ENCODE measurements at regions not wholly inside any gene's neighbourhood (a gene's known extent, or its start where the extent isn't known, plus 50 kb on each side); places are given as distances from the start of the nearest gene placed in this dataset.

DNA sequence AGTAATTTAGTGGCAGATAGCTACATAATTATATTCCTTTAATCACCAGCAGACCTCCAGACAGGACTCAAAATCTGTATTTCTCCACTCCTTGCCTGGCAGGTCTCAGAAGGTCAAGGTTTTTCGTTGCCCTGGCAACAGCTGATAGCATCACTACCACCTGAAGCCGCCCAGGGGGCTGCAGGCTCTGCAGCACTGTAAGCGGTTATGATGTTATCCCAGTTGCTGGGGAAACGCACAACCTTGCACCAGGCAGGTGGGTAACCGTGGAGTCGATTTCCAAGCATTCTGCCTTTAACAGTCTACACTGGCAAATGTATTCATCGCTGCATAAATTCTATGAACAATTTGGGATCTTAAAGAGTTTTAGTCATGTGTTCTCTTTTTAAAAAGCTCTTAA lies 756.3 kb downstream of the NTRK3 start (continued):
- TF ChIP-seq, protein P1, sequence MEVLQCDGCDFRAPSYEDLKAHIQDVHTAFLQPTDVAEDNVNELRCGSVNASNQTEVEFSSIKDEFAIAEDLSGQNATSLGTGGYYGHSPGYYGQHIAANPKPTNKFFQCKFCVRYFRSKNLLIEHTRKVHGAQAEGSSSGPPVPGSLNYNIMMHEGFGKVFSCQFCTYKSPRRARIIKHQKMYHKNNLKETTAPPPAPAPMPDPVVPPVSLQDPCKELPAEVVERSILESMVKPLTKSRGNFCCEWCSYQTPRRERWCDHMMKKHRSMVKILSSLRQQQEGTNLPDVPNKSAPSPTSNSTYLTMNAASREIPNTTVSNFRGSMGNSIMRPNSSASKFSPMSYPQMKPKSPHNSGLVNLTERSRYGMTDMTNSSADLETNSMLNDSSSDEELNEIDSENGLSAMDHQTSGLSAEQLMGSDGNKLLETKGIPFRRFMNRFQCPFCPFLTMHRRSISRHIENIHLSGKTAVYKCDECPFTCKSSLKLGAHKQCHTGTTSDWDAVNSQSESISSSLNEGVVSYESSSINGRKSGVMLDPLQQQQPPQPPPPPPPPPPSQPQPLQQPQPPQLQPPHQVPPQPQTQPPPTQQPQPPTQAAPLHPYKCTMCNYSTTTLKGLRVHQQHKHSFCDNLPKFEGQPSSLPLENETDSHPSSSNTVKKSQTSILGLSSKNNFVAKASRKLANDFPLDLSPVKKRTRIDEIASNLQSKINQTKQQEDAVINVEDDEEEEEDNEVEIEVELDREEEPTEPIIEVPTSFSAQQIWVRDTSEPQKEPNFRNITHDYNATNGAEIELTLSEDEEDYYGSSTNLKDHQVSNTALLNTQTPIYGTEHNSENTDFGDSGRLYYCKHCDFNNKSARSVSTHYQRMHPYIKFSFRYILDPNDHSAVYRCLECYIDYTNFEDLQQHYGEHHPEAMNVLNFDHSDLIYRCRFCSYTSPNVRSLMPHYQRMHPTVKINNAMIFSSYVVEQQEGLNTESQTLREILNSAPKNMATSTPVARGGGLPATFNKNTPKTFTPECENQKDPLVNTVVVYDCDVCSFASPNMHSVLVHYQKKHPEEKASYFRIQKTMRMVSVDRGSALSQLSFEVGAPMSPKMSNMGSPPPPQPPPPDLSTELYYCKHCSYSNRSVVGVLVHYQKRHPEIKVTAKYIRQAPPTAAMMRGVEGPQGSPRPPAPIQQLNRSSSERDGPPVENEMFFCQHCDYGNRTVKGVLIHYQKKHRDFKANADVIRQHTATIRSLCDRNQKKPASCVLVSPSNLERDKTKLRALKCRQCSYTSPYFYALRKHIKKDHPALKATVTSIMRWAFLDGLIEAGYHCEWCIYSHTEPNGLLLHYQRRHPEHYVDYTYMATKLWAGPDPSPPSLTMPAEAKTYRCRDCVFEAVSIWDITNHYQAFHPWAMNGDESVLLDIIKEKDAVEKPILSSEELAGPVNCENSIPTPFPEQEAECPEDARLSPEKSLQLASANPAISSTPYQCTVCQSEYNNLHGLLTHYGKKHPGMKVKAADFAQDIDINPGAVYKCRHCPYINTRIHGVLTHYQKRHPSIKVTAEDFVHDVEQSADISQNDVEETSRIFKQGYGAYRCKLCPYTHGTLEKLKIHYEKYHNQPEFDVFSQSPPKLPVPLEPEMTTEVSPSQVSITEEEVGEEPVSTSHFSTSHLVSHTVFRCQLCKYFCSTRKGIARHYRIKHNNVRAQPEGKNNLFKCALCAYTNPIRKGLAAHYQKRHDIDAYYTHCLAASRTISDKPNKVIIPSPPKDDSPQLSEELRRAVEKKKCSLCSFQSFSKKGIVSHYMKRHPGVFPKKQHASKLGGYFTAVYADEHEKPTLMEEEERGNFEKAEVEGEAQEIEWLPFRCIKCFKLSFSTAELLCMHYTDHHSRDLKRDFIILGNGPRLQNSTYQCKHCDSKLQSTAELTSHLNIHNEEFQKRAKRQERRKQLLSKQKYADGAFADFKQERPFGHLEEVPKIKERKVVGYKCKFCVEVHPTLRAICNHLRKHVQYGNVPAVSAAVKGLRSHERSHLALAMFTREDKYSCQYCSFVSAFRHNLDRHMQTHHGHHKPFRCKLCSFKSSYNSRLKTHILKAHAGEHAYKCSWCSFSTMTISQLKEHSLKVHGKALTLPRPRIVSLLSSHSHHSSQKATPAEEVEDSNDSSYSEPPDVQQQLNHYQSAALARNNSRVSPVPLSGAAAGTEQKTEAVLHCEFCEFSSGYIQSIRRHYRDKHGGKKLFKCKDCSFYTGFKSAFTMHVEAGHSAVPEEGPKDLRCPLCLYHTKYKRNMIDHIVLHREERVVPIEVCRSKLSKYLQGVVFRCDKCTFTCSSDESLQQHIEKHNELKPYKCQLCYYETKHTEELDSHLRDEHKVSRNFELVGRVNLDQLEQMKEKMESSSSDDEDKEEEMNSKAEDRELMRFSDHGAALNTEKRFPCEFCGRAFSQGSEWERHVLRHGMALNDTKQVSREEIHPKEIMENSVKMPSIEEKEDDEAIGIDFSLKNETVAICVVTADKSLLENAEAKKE (CRISPR knock-in tag; IDR thresholded peaks at IDR 0.05) = no peak
- TF ChIP-seq POLR2AphosphoS5 (IDR thresholded peaks at IDR 0.05; ENCODE audit: low read depth) (no peak), NANOG (IDR thresholded peaks at IDR 0.05; ENCODE audit: borderline replicate concordance) (no peak), CREB1 (CRISPR knock-in tag; IDR thresholded peaks at IDR 0.05; ENCODE audit: low read depth) (no peak)

DNA sequence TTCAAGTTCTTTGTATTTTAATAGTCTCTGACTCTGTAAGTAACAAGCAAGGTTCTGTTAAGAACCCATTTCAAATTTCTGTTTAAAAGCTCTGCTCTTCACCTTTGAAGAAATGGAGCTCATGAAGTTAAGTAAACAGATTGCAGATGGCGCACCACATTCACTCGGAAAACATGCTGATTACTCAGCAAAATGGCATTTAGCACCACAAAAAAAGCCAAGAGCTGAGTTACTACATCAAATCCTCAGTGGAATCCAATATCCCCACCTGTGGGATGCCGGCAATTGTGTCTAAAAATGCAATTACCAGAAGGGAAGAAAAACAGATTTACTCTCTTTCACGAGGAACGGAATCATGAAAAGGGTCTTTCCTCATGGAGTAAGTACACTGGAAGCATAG lies 758.0 kb downstream of the NTRK3 start:
- H3K27ac Mint-ChIP-seq = no peak overlapping the region
- 0 out of 3 replicates have a peak, but pooled peaks cover 2% of the 10 kb centered on the region for H3K4me1 Mint-ChIP-seq
- Histone ChIP-seq H3K9me2 (ENCODE audit: insufficient read depth) (peaks cover 14% of the 10 kb centered on the region; the same call in 1 of the 2 replicates), H2AFZ (0 out of 2 replicates have a peak overlapping the region, but pooled peaks have one; percentile 7), H3K4me2 (no peak overlapping the region), H3F3A (replicated peaks; ENCODE audit: low read depth) (no peaks in the 10 kb centered on the region), H3K36me3 (ENCODE audit: insufficient read depth) (no peaks in the 10 kb centered on the region), H3K27ac (ENCODE audit: low read depth) (no peak overlapping the region), H3K27me3 (ENCODE audit: insufficient read depth) (no peaks in the 10 kb centered on the region), H3K4me1 (ENCODE audit: insufficient read depth) (no peaks in the 10 kb centered on the region; the same call in 1 of the 2 replicates), H3K4me3 (no peak overlapping the region), H4K20me1 (replicated peaks; ENCODE audit: insufficient read depth) (no peaks in the 10 kb centered on the region), H3K79me2 (replicated peaks; ENCODE audit: insufficient read depth) (no peaks in the 10 kb centered on the region)
- no peaks in the 10 kb centered on the region for H3K36me3 Mint-ChIP-seq (ENCODE audit: low read depth)
- no peak overlapping the region for H3K4me3 Mint-ChIP-seq
- DNase-seq (ENCODE audit: low spot score) (no peak), ATAC-seq (no peak)
- H3K9me3 Mint-ChIP-seq = no peaks in the 10 kb centered on the region; the same call in 2 of the 3 replicates
- no peaks in the 10 kb centered on the region for H3K27me3 Mint-ChIP-seq (ENCODE audit: insufficient read depth, low read depth, poor library complexity)
- no peak for TF ChIP-seq STAT1 (IDR thresholded peaks at IDR 0.05; ENCODE audit: unreplicated experiment)
- TF ChIP-seq, protein P2, sequence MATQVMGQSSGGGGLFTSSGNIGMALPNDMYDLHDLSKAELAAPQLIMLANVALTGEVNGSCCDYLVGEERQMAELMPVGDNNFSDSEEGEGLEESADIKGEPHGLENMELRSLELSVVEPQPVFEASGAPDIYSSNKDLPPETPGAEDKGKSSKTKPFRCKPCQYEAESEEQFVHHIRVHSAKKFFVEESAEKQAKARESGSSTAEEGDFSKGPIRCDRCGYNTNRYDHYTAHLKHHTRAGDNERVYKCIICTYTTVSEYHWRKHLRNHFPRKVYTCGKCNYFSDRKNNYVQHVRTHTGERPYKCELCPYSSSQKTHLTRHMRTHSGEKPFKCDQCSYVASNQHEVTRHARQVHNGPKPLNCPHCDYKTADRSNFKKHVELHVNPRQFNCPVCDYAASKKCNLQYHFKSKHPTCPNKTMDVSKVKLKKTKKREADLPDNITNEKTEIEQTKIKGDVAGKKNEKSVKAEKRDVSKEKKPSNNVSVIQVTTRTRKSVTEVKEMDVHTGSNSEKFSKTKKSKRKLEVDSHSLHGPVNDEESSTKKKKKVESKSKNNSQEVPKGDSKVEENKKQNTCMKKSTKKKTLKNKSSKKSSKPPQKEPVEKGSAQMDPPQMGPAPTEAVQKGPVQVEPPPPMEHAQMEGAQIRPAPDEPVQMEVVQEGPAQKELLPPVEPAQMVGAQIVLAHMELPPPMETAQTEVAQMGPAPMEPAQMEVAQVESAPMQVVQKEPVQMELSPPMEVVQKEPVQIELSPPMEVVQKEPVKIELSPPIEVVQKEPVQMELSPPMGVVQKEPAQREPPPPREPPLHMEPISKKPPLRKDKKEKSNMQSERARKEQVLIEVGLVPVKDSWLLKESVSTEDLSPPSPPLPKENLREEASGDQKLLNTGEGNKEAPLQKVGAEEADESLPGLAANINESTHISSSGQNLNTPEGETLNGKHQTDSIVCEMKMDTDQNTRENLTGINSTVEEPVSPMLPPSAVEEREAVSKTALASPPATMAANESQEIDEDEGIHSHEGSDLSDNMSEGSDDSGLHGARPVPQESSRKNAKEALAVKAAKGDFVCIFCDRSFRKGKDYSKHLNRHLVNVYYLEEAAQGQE (IDR thresholded peaks at IDR 0.05; ENCODE audit: unreplicated experiment) = no peak
- TF ChIP-seq POLR2AphosphoS5 (IDR thresholded peaks at IDR 0.05; ENCODE audit: low read depth) = no peak
- TF ChIP-seq EZH2 (IDR thresholded peaks at IDR 0.05; ENCODE audit: low read depth, unreplicated experiment) = no peak
- TF ChIP-seq, protein P3, sequence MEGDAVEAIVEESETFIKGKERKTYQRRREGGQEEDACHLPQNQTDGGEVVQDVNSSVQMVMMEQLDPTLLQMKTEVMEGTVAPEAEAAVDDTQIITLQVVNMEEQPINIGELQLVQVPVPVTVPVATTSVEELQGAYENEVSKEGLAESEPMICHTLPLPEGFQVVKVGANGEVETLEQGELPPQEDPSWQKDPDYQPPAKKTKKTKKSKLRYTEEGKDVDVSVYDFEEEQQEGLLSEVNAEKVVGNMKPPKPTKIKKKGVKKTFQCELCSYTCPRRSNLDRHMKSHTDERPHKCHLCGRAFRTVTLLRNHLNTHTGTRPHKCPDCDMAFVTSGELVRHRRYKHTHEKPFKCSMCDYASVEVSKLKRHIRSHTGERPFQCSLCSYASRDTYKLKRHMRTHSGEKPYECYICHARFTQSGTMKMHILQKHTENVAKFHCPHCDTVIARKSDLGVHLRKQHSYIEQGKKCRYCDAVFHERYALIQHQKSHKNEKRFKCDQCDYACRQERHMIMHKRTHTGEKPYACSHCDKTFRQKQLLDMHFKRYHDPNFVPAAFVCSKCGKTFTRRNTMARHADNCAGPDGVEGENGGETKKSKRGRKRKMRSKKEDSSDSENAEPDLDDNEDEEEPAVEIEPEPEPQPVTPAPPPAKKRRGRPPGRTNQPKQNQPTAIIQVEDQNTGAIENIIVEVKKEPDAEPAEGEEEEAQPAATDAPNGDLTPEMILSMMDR (conservative IDR thresholded peaks at IDR 0.05; ENCODE audit: low read depth in 2 of 2) = no peak
- TF ChIP-seq, protein P4, sequence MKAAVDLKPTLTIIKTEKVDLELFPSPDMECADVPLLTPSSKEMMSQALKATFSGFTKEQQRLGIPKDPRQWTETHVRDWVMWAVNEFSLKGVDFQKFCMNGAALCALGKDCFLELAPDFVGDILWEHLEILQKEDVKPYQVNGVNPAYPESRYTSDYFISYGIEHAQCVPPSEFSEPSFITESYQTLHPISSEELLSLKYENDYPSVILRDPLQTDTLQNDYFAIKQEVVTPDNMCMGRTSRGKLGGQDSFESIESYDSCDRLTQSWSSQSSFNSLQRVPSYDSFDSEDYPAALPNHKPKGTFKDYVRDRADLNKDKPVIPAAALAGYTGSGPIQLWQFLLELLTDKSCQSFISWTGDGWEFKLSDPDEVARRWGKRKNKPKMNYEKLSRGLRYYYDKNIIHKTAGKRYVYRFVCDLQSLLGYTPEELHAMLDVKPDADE (IDR thresholded peaks at IDR 0.05) = no peak
- TF ChIP-seq CREB1 (CRISPR knock-in tag; IDR thresholded peaks at IDR 0.05; ENCODE audit: low read depth) = no peak
- no peak for TF ChIP-seq ZNF331 (CRISPR knock-in tag; IDR thresholded peaks at IDR 0.05; ENCODE audit: low read depth)
